ENCODE measurements at regions not wholly inside any gene's neighbourhood (a gene's known extent, or its start where the extent isn't known, plus 50 kb on each side); places are given as distances from the start of the nearest gene placed in this dataset.

DNA sequence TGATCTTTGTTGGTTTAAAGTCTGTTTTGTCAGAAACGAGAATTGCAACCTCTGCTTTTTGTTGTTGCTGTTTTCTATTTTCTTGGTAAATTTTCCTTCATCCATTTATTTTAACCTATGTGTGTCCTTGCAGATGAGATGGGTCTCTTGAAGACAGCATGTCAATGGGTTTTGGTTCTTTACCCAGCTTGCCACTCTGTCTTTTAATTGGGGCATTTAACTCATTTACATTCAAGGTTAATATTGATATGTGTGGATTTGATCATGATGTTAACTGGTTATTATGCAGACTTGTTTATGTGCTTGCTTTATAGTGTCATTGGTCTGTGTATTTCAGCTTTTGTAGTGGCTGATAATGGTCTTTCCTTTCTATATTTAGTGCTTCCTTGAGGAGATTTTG is 327.9 kb upstream of the SYT4 start:
- peaks cover 18% of the 10 kb centered on the region for H3K36me3 ChIP-seq (ENCODE audit: insufficient read depth, low read length, poor library complexity, severe bottlenecking)
- H3K4me3 ChIP-seq (ENCODE audit: low read depth, low read length, poor library complexity, severe bottlenecking) = no peak overlapping the region
- no peaks in the 10 kb centered on the region for H3K27me3 ChIP-seq (replicated peaks; ENCODE audit: insufficient read depth, low read depth, low read length, poor library complexity)
- ChIA-PET POLR2A (ENCODE audit: low non-redundant PET) (no interaction called here), CTCF (no interaction called here)
- no TSS peak for BruUV-seq (replicated peaks)
- H3K27ac ChIP-seq (ENCODE audit: low read depth, low read length, poor library complexity, severe bottlenecking) = no peak overlapping the region
- DNase-seq (ENCODE audit: low spot score) = no peak
- intact Hi-C loops (cut with micrococcal nuclease; ENCODE audit: unreplicated experiment) = no loop called here
- peaks cover 20% of the 10 kb centered on the region for H3K4me1 ChIP-seq (ENCODE audit: insufficient read depth, low read length, poor library complexity, severe bottlenecking)
- TF ChIP-seq EZH2 (IDR thresholded peaks at IDR 0.05; ENCODE audit: borderline replicate concordance, low read depth, low read length, poor library complexity, severe bottlenecking) = no peak
- TF ChIP-seq, protein P1, sequence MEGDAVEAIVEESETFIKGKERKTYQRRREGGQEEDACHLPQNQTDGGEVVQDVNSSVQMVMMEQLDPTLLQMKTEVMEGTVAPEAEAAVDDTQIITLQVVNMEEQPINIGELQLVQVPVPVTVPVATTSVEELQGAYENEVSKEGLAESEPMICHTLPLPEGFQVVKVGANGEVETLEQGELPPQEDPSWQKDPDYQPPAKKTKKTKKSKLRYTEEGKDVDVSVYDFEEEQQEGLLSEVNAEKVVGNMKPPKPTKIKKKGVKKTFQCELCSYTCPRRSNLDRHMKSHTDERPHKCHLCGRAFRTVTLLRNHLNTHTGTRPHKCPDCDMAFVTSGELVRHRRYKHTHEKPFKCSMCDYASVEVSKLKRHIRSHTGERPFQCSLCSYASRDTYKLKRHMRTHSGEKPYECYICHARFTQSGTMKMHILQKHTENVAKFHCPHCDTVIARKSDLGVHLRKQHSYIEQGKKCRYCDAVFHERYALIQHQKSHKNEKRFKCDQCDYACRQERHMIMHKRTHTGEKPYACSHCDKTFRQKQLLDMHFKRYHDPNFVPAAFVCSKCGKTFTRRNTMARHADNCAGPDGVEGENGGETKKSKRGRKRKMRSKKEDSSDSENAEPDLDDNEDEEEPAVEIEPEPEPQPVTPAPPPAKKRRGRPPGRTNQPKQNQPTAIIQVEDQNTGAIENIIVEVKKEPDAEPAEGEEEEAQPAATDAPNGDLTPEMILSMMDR (conservative IDR thresholded peaks at IDR 0.05; ENCODE audit: low read depth, low read length) = no peak
- peaks cover 36% of the 10 kb centered on the region for H3K9me3 ChIP-seq (ENCODE audit: low read depth, low read length, poor library complexity, severe bottlenecking)

DNA sequence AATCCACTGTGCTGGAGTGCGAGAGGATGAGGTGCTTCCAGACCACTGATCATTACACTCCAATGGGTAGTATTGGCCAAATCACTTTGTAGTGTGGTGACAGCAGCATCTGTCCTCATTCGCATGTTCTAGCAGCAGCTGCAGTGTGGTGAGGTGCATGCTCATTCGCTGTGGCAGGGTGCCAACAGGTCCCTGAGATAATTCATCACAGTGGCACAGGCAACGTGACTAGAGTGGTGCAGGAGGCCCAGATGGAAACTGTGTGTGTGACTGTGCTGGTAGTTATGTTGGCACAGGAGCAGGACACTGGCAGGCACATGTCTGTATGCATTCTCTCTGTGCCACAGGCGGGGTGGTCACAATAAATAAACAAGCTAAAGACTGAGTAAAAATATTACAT is 329.5 kb upstream of the SYT4 start:
- Histone ChIP-seq H3K27ac (ENCODE audit: low read depth, low read length, poor library complexity, severe bottlenecking) (peak overlapping the region; percentile 7), H3K27me3 (replicated peaks; ENCODE audit: insufficient read depth, low read depth, low read length, poor library complexity) (no peaks in the 10 kb centered on the region), H3K4me1 (ENCODE audit: insufficient read depth, low read length, poor library complexity, severe bottlenecking) (peaks cover 9% of the 10 kb centered on the region), H3K4me3 (ENCODE audit: low read depth, low read length, poor library complexity, severe bottlenecking) (no peak overlapping the region), H3K9me3 (ENCODE audit: low read depth, low read length, poor library complexity, severe bottlenecking) (peaks cover 36% of the 10 kb centered on the region), H3K36me3 (ENCODE audit: insufficient read depth, low read length, poor library complexity, severe bottlenecking) (peaks cover 18% of the 10 kb centered on the region)
- no TSS peak for BruUV-seq (replicated peaks)
- DNase-seq (ENCODE audit: low spot score) = no peak
- intact Hi-C loops (cut with micrococcal nuclease; ENCODE audit: unreplicated experiment) = no loop called here
- POLR2A ChIA-PET (ENCODE audit: low non-redundant PET) = no interaction called here
- TF ChIP-seq, protein P1 (conservative IDR thresholded peaks at IDR 0.05; ENCODE audit: low read depth, low read length) = no peak
- no peak for TF ChIP-seq EZH2 (IDR thresholded peaks at IDR 0.05; ENCODE audit: borderline replicate concordance, low read depth, low read length, poor library complexity, severe bottlenecking)
- CTCF ChIA-PET = no interaction called here

DNA sequence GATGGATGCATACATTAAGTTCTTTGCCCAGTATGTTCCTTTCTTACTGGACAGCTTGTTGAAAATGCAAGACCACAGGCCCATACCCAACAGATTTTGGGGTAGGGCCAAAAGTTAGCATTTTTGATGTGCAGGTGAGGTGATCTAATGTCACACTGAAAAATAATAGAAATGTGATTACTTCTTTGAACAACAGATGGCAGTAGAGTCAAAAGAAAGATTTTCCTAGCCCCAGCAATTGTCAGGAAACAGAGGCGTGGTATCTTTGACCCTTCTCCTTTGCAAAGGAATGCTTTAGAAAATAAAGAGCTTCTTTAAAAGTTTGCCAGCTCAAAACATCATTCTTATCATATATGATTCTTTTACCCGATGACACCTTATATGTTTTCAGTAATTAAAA is 343.6 kb upstream of the SYT4 start:
- H3K27me3 ChIP-seq (replicated peaks; ENCODE audit: insufficient read depth, low read depth, low read length, poor library complexity) = no peaks in the 10 kb centered on the region
- no peaks in the 10 kb centered on the region for H3K9me3 ChIP-seq (ENCODE audit: low read depth, low read length, poor library complexity, severe bottlenecking)
- no peak overlapping the region for H3K4me3 ChIP-seq (ENCODE audit: low read depth, low read length, poor library complexity, severe bottlenecking)
- no TSS peak for BruUV-seq (replicated peaks)
- ChIA-PET POLR2A (ENCODE audit: low non-redundant PET) (no interaction called here), CTCF (interaction anchor here (0.6 to 2.0 kb wide), 2 partner anchors 1058 to 1765 kb away, joined by 3 to 8 read pairs; no protein-coding TSS in a partner anchor)
- peaks cover 26% of the 10 kb centered on the region for H3K4me1 ChIP-seq (ENCODE audit: insufficient read depth, low read length, poor library complexity, severe bottlenecking)
- peak; percentile 69 for DNase-seq (ENCODE audit: low spot score)
- TF ChIP-seq, protein P1 (conservative IDR thresholded peaks at IDR 0.05; ENCODE audit: low read depth, low read length) = peak; percentile 66
- no peak for TF ChIP-seq EZH2 (IDR thresholded peaks at IDR 0.05; ENCODE audit: borderline replicate concordance, low read depth, low read length, poor library complexity, severe bottlenecking)
- intact Hi-C loops (cut with micrococcal nuclease; ENCODE audit: unreplicated experiment) = loop anchor here (5.0 to 10.0 kb wide), 6 partner anchors 344 to 1591 kb away; no protein-coding TSS in a partner anchor
- H3K27ac ChIP-seq (ENCODE audit: low read depth, low read length, poor library complexity, severe bottlenecking) = no peak overlapping the region
- H3K36me3 ChIP-seq (ENCODE audit: insufficient read depth, low read length, poor library complexity, severe bottlenecking) = no peaks in the 10 kb centered on the region

Data from A673 (cell line).